ENCODE measurements at regions not wholly inside any gene's neighbourhood (a gene's known extent, or its start where the extent isn't known, plus 50 kb on each side); places are given as distances from the start of the nearest gene placed in this dataset.

DNA sequence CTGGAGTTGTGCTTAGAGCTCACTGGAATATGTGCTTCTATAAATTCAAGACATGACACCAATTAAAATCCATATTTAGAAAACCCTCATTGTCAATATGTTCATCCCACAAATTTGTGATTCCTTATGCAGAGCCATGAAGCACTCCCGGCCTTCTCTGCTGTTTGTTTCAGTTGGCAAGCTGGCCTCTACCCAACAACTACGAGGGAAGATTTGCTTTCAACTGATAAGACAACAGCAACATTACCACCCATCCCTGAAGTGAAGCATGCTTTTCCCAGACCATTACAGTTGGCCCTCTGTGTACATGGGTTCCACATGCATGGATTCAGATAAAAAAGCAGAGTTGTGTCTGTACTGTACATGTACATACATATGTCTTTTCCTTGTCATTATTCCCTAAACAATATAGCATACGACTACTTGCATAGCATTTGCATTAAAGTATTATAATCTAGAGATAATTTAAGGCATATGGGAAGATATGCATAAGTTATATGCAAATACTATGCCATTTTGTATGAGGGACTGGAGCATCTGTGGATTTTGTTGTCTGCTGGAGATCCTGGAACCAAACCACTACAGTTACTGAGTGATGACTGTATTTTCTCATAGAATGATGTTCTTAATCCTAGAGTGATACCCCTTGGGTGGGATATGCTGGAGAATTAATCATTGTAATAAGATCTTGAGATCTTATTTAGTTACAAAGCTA lies 77.6 kb upstream of the MC2R start:
- TF ChIP-seq, protein P1, sequence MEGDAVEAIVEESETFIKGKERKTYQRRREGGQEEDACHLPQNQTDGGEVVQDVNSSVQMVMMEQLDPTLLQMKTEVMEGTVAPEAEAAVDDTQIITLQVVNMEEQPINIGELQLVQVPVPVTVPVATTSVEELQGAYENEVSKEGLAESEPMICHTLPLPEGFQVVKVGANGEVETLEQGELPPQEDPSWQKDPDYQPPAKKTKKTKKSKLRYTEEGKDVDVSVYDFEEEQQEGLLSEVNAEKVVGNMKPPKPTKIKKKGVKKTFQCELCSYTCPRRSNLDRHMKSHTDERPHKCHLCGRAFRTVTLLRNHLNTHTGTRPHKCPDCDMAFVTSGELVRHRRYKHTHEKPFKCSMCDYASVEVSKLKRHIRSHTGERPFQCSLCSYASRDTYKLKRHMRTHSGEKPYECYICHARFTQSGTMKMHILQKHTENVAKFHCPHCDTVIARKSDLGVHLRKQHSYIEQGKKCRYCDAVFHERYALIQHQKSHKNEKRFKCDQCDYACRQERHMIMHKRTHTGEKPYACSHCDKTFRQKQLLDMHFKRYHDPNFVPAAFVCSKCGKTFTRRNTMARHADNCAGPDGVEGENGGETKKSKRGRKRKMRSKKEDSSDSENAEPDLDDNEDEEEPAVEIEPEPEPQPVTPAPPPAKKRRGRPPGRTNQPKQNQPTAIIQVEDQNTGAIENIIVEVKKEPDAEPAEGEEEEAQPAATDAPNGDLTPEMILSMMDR (IDR thresholded peaks at IDR 0.05), result no peak
- no peak for TF ChIP-seq POLR2A (IDR thresholded peaks at IDR 0.05)

Measured in lower leg skin (tissue), 3 donors.